Muscle layer of duodenum (tissue), 2 donors: ENCODE measurements at regions not wholly inside any gene's neighbourhood (a gene's known extent, or its start where the extent isn't known, plus 50 kb on each side); places are given as distances from the start of the nearest gene placed in this dataset.
A peak's percentile ranks its signal among the peaks of the same experiment; 100 is the strongest.
"Not testable (repeated sequence)": the region's sequence is repeated elsewhere in the genome, so short reads cannot be mapped to it uniquely, and the experiment has no call there.

ENCODE experiments used
- H3K27ac ChIP-seq: one replicate; pipeline ENCODE4 v1.7.0; 2013; ENCODE audit warnings: mild to moderate bottlenecking, low read length
- H3K27me3 ChIP-seq: one replicate; pipeline ENCODE4 v1.7.0; 2013; ENCODE audit warnings: low read depth, mild to moderate bottlenecking, control low read depth, low read length
- H3K36me3 ChIP-seq, 2 donors: one replicate each; pipeline ENCODE4 v1.7.0; 2013; ENCODE audit warnings: low read length in 2 of 2, control low read depth in 1 of 2, mild to moderate bottlenecking in 1 of 2; ENCODE audit not compliant: insufficient read depth in 2 of 2, control insufficient read depth in 1 of 2
- H3K4me1 ChIP-seq, 2 donors: one replicate each; pipeline ENCODE4 v1.7.0; 2013; ENCODE audit warnings: low read length in 2 of 2, mild to moderate bottlenecking in 2 of 2, control low read depth in 1 of 2, moderate library complexity in 1 of 2; ENCODE audit not compliant: insufficient read depth in 2 of 2, control insufficient read depth in 1 of 2
- H3K4me3 ChIP-seq, 2 donors: one replicate each; pipeline ENCODE4 v1.7.0; 2013; ENCODE audit warnings: low read length in 2 of 2, low read depth in 1 of 2, mild to moderate bottlenecking in 1 of 2
- H3K9me3 ChIP-seq, 2 donors: one replicate each; pipeline ENCODE4 v1.7.0; 2013; ENCODE audit warnings: low read length in 2 of 2, control low read depth in 1 of 2, mild to moderate bottlenecking in 1 of 2; ENCODE audit not compliant: control insufficient read depth in 1 of 2
- donor health status: healthy.

- not testable (repeated sequence) for H3K27me3 ChIP-seq, H3K36me3 ChIP-seq, H3K4me1 ChIP-seq, H3K9me3 ChIP-seq, H3K4me3 ChIP-seq, H3K27ac ChIP-seq
Measured at GRCh38 chr7:76914361-76914760, 117.8 kb downstream of the SPDYE17 start.

GRCh38 chr7:76912011-76912814 lies 119.9 kb downstream of the SPDYE17 start:
- H3K27ac ChIP-seq, H3K9me3 ChIP-seq, H3K27me3 ChIP-seq, H3K36me3 ChIP-seq, H3K4me1 ChIP-seq: not testable (repeated sequence)
- peak overlapping the region; percentile 12 to 32 for H3K4me3 ChIP-seq

- H3K9me3 ChIP-seq, H3K27me3 ChIP-seq, H3K4me1 ChIP-seq, H3K36me3 ChIP-seq, H3K4me3 ChIP-seq, H3K27ac ChIP-seq: not testable (repeated sequence)
Measured at GRCh38 chr7:76904688-76905087, 127.5 kb downstream of the SPDYE17 start.

- H3K27ac ChIP-seq, H3K27me3 ChIP-seq: not testable (repeated sequence)
Measured at GRCh38 chr7:76901944-76902710, 130.0 kb downstream of the SPDYE17 start.

GRCh38 chr7:76898807-76899206 lies 133.4 kb downstream of the SPDYE17 start:
- H3K27me3 ChIP-seq, H3K9me3 ChIP-seq, H3K4me1 ChIP-seq, H3K27ac ChIP-seq, H3K4me3 ChIP-seq, H3K36me3 ChIP-seq: not testable (repeated sequence)

More at GRCh38 chr7:76901944-76902710, 130.0 kb downstream of the SPDYE17 start:
- not testable (repeated sequence) for H3K36me3 ChIP-seq, H3K4me1 ChIP-seq, H3K4me3 ChIP-seq, H3K9me3 ChIP-seq

GRCh38 chr7:76897007-76897406 lies 135.2 kb downstream of the SPDYE17 start:
- not testable (repeated sequence) for H3K27ac ChIP-seq, H3K27me3 ChIP-seq, H3K4me3 ChIP-seq, H3K36me3 ChIP-seq, H3K4me1 ChIP-seq, H3K9me3 ChIP-seq

GRCh38 chr7:76895696-76896095 lies 136.5 kb downstream of the SPDYE17 start:
- not testable (repeated sequence) for H3K36me3 ChIP-seq, H3K27me3 ChIP-seq, H3K9me3 ChIP-seq, H3K4me1 ChIP-seq, H3K27ac ChIP-seq, H3K4me3 ChIP-seq

GRCh38 chr7:76891771-76892170 lies 140.4 kb downstream of the SPDYE17 start:
- H3K27me3 ChIP-seq, H3K9me3 ChIP-seq, H3K27ac ChIP-seq, H3K4me3 ChIP-seq, H3K4me1 ChIP-seq, H3K36me3 ChIP-seq: not testable (repeated sequence)

- not testable (repeated sequence) for H3K9me3 ChIP-seq, H3K36me3 ChIP-seq, H3K4me1 ChIP-seq, H3K27ac ChIP-seq, H3K4me3 ChIP-seq, H3K27me3 ChIP-seq
Measured at GRCh38 chr7:76879733-76880288, 152.3 kb downstream of the SPDYE17 start.

GRCh38 chr7:76875760-76876159 lies 156.4 kb downstream of the SPDYE17 start:
- not testable (repeated sequence) for H3K27ac ChIP-seq, H3K9me3 ChIP-seq

GRCh38 chr7:76870504-76870808 lies 161.7 kb downstream of the SPDYE17 start:
- H3K27ac ChIP-seq, H3K9me3 ChIP-seq, H3K4me3 ChIP-seq, H3K27me3 ChIP-seq, H3K4me1 ChIP-seq, H3K36me3 ChIP-seq: not testable (repeated sequence)

More at GRCh38 chr7:76875760-76876159, 156.4 kb downstream of the SPDYE17 start:
- not testable (repeated sequence) for H3K4me1 ChIP-seq, H3K27me3 ChIP-seq, H3K4me3 ChIP-seq, H3K36me3 ChIP-seq
